HepG2 (cell line): ENCODE measurements at regions not wholly inside any gene's neighbourhood (a gene's known extent, or its start where the extent isn't known, plus 50 kb on each side); places are given as distances from the start of the nearest gene placed in this dataset.

Experiments
- ATAC-seq: fragments of 200-7000 bp; cut with Tn5 transposase; 3 replicates; pipeline ENCODE4 v1.9.1; 2020; ENCODE audit warnings: mild to moderate bottlenecking, moderate library complexity
- BruUV-seq: library from RNA; stranded (reverse); fragments of 400-500 nt; replicated peaks from 2 replicates; lab custom pipeline; 2021; lab: Mats Ljungman, UMichigan
- CTCF ChIA-PET: fragments of 300-600 bp; formaldehyde crosslinking; extraction: SDS; loops from one replicate; lab custom pipeline; 2021; ENCODE audit warnings: low total read pairs, inconsistent platforms, low intra/inter-chr PET ratio; lab: Yijun Ruan, JAX
- POLR2A ChIA-PET: fragments of 350-600 bp; sonication (Branson Sonifier 250); formaldehyde crosslinking; loops from one replicate; lab custom pipeline; 2020; ENCODE audit warnings: antibody characterized with exemption, inconsistent platforms; lab: Yijun Ruan, JAX
- DNase-seq: peaks from one replicate; pipeline ENCODE4 v3.0.0-alpha.2; 2015; ENCODE audit warnings: low spot score
- FAIRE-seq: peaks from 3 replicates; lab custom pipeline; 2011; peaks lifted over from hg19 to GRCh38; lab: Jason Lieb, UNC
- H2AFZ ChIP-seq: one replicate; pipeline ENCODE4 v1.6.1; 2011; ENCODE audit warnings: low read length, inconsistent platforms
- H3K27ac ChIP-seq: fragments of 300-600 bp; 3 replicates; pipeline ENCODE4 v1.8.0; 2011; ENCODE audit warnings: mixed run types, mild to moderate bottlenecking, mixed read lengths, low read length, inconsistent platforms; ENCODE audit not compliant: insufficient read depth; ENCODE audit errors: extremely low read length
- H3K27me3 ChIP-seq, 2 experiments: fragments of 200-600 bp in 1 of 2; 2 replicates in 1 of 2; 3 replicates in 1 of 2; pipeline versions ENCODE4 v1.6.0 to v1.8.0; 2011; ENCODE audit warnings: low read length in 2 of 2, mild to moderate bottlenecking in 2 of 2, moderate library complexity in 2 of 2, inconsistent platforms in 1 of 2; ENCODE audit not compliant: insufficient read depth in 2 of 2, control insufficient read depth in 1 of 2
- H3K36me3 ChIP-seq, 2 experiments: fragments of 200-600 bp in 1 of 2; replicated peaks in 1 of 2; 2 replicates in 1 of 2; 3 replicates in 1 of 2; pipeline versions ENCODE4 v1.5.1 to v1.8.0; 2011; ENCODE audit warnings: low read length in 2 of 2, inconsistent platforms in 1 of 2; ENCODE audit not compliant: insufficient read depth in 2 of 2, control insufficient read depth in 1 of 2
- H3K4me1 ChIP-seq: 2 replicates; pipeline ENCODE4 v1.5.1; 2012; ENCODE audit warnings: low read length, inconsistent platforms; ENCODE audit not compliant: insufficient read depth
- H3K4me2 ChIP-seq: 2 replicates; pipeline ENCODE4 v1.6.0; 2011; ENCODE audit warnings: low read depth, low read length, inconsistent platforms
- H3K4me3 ChIP-seq, 3 experiments: fragments of 200-600 bp in 1 of 3; sonication (generic), shearing (Covaris generic) in 1 of 3; replicated peaks in 1 of 3; 2 replicates each; pipeline ENCODE4 v1.5.1; 2011 to 2016; ENCODE audit warnings: low read length in 3 of 3, inconsistent platforms in 2 of 3, low read depth in 2 of 3, mild to moderate bottlenecking in 2 of 3, control low read depth in 1 of 3, mixed read lengths in 1 of 3; ENCODE audit not compliant: insufficient read depth in 1 of 3
- H3K79me2 ChIP-seq: one replicate; pipeline ENCODE4 v1.6.1; 2011; ENCODE audit warnings: low read length, inconsistent platforms; ENCODE audit not compliant: insufficient read depth
- H3K9ac ChIP-seq: 2 replicates; pipeline ENCODE4 v1.6.0; 2011; ENCODE audit warnings: mild to moderate bottlenecking, low read depth, low read length, inconsistent platforms; ENCODE audit not compliant: insufficient read depth
- H3K9me3 ChIP-seq: 2 replicates; pipeline ENCODE4 v1.5.1; 2012; ENCODE audit warnings: mild to moderate bottlenecking, low read length
- H4K20me1 ChIP-seq: 2 replicates; pipeline ENCODE4 v1.6.0; 2011; ENCODE audit warnings: inconsistent platforms, mild to moderate bottlenecking, low read length, moderate library complexity; ENCODE audit not compliant: insufficient read depth
- CBFB ChIP-seq: sonication (generic); formaldehyde crosslinking; IDR thresholded peaks from 2 replicates; pipeline ENCODE4 v1.4.0; 2020; ENCODE audit warnings: missing genetic modification reagents
- HES4 ChIP-seq: sonication (generic); formaldehyde crosslinking; IDR thresholded peaks from 2 replicates; pipeline ENCODE4 v1.9.0; 2021; ENCODE audit warnings: mild to moderate bottlenecking, missing genetic modification reagents, borderline replicate concordance
- KDM1A ChIP-seq: IDR thresholded peaks from 2 replicates; pipeline ENCODE4 v1.6.1; 2016; ENCODE audit warnings: missing compliant biosample characterization
- KDM3A ChIP-seq: IDR thresholded peaks from 2 replicates; pipeline ENCODE4 v1.6.1; 2018; ENCODE audit warnings: low read depth, missing compliant biosample characterization
- LCORL ChIP-seq, 2 experiments: fragments of 450-650 bp in 1 of 2; sonication (generic) in 1 of 2; formaldehyde crosslinking in 1 of 2; IDR thresholded peaks; 2 replicates each; pipeline versions ENCODE4 v1.5.0 to v1.6.1; 2017 to 2020; ENCODE audit warnings: antibody characterized with exemption in 1 of 2, missing genetic modification reagents in 1 of 2
- MXD4 ChIP-seq: IDR thresholded peaks from 2 replicates; pipeline ENCODE4 v1.6.1; 2016; ENCODE audit warnings: mild to moderate bottlenecking, missing biosample characterization, missing genetic modification reagents
- NFE2L1 ChIP-seq: sonication (generic); formaldehyde crosslinking; IDR thresholded peaks from 2 replicates; pipeline ENCODE4 v1.4.0; 2020; ENCODE audit warnings: missing genetic modification reagents, mild to moderate bottlenecking, borderline replicate concordance
- RARG ChIP-seq: sonication (generic); formaldehyde crosslinking; IDR thresholded peaks from 2 replicates; pipeline ENCODE4 v1.4.0; 2020; ENCODE audit warnings: low read depth, mild to moderate bottlenecking, missing genetic modification reagents
- SETDB1 ChIP-seq: sonication (generic); formaldehyde crosslinking; IDR thresholded peaks from 2 replicates; pipeline ENCODE4 v1.5.1; 2020; ENCODE audit warnings: missing genetic modification reagents, mild to moderate bottlenecking, borderline replicate concordance
- ZFP82 ChIP-seq: sonication (generic); formaldehyde crosslinking; IDR thresholded peaks from 2 replicates; pipeline ENCODE4 v1.5.1; 2020; ENCODE audit warnings: mild to moderate bottlenecking, missing genetic modification reagents, borderline replicate concordance
- ZFP90 ChIP-seq: sonication (generic); formaldehyde crosslinking; IDR thresholded peaks from 2 replicates; pipeline ENCODE4 v1.8.0; 2022; ENCODE audit warnings: missing genetic modification reagents, mild to moderate bottlenecking, inconsistent platforms, borderline replicate concordance
- ZNF235 ChIP-seq: sonication (generic); formaldehyde crosslinking; IDR thresholded peaks from 2 replicates; pipeline ENCODE4 v1.8.1; 2023; ENCODE audit warnings: mild to moderate bottlenecking, missing genetic modification reagents, borderline replicate concordance
- ZNF326 ChIP-seq: sonication (generic); formaldehyde crosslinking; IDR thresholded peaks from 2 replicates; pipeline ENCODE4 v1.4.0; 2020; ENCODE audit warnings: missing genetic modification reagents, borderline replicate concordance
- ZNF333 ChIP-seq: sonication (generic); formaldehyde crosslinking; IDR thresholded peaks from 2 replicates; pipeline ENCODE4 v1.4.0; 2020; ENCODE audit warnings: mild to moderate bottlenecking, missing genetic modification reagents, borderline replicate concordance
- ZNF34 ChIP-seq: sonication (generic); formaldehyde crosslinking; IDR thresholded peaks from 2 replicates; pipeline ENCODE4 v1.4.0; 2020; ENCODE audit warnings: mild to moderate bottlenecking, missing genetic modification reagents, borderline replicate concordance
- ZNF510 ChIP-seq: sonication (generic); formaldehyde crosslinking; IDR thresholded peaks from 2 replicates; pipeline ENCODE4 v1.4.0; 2020; ENCODE audit warnings: low read depth, mild to moderate bottlenecking, missing genetic modification reagents
- ZNF558 ChIP-seq: sonication (generic); formaldehyde crosslinking; IDR thresholded peaks from 2 replicates; pipeline ENCODE4 v1.9.0; 2022; ENCODE audit warnings: mild to moderate bottlenecking, missing genetic modification reagents, borderline replicate concordance
- ZNF883 ChIP-seq: sonication (generic); formaldehyde crosslinking; IDR thresholded peaks from 2 replicates; pipeline ENCODE4 v1.5.1; 2020; ENCODE audit warnings: mild to moderate bottlenecking, missing genetic modification reagents; ENCODE audit errors: not compliant biosample characterization
- WGBS: methylation state at CpG from one replicate; pipeline ENCODE4 v1.1.6; 2017; ENCODE audit warnings: low lambda C conversion rate; 5-methylcytosine and 5-hydroxymethylcytosine counted together
- in situ Hi-C: cut with HindIII; loops from 2 replicates; pipeline ENCODE4 v1.10.0; 2017; ENCODE audit warnings: low pct_unique_long_range_greater_than_20kb; ENCODE audit not compliant: extremely low pct_ligation_motif_present
- intact Hi-C: fragments of 100-400 bp; cut with micrococcal nuclease; formaldehyde crosslinking; loops from one replicate; pipeline ENCODE4 v1.10.0; 2022; ENCODE audit not compliant: unreplicated experiment
- TF ChIP-seq, protein P1 (sequence below): sonication (generic); formaldehyde crosslinking; IDR thresholded peaks from 2 replicates; pipeline ENCODE4 v1.4.0; 2020; ENCODE audit warnings: missing genetic modification reagents, borderline replicate concordance
- TF ChIP-seq, protein P2 (sequence below): sonication (generic); formaldehyde crosslinking; IDR thresholded peaks from 2 replicates; pipeline ENCODE4 v1.5.1; 2020; ENCODE audit warnings: missing genetic modification reagents, mild to moderate bottlenecking, borderline replicate concordance

DNA sequence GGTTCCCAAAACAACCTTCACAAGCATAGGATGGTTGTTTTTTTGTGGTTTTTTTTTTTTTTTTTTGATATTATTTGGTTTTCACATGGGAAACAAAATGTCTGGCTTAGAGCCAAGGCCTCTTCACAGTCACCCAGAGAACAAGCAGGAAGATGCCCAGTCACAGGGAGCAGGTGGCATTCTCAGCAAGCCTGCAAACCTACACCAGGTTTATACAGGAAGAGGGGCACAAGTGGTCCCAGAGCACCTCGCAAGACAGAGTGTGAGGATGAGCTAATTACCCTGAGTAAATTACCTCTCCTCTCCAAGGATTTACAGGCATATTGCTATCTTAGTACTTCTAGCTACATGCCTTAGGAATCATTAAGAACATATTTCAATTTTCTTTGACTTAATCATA, 1375.6 kb downstream of the EFNB2 start (continued):
- TF ChIP-seq ZNF558 (CRISPR knock-in tag), result no peak
- TF ChIP-seq ZNF333 (CRISPR knock-in tag), result no peak
- TF ChIP-seq ZFP90 (CRISPR knock-in tag), result no peak
- TF ChIP-seq ZNF510 (CRISPR knock-in tag), result no peak

DNA sequence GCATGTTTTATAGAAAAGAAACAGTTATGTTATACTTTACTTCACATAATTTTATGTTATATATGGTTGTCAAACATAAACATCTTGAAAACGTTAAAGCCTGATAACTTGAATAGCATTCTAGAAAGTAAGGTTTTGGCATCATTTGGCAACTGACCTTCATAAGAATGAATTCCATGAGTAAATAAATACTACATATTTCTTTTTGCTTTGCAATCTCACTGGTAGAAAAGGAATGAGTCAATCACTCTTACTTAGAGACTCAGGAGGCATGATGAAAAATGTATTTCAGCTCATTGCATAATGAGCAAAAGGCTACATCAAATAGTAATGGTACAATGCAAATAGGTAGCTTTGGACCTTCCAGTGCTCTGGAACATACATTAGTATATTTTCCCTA, 1381.9 kb downstream of the EFNB2 start:
- no peak for TF ChIP-seq KDM3A (CRISPR knock-in tag)
- no peak for TF ChIP-seq ZNF34 (CRISPR knock-in tag)
- TF ChIP-seq, protein P1, sequence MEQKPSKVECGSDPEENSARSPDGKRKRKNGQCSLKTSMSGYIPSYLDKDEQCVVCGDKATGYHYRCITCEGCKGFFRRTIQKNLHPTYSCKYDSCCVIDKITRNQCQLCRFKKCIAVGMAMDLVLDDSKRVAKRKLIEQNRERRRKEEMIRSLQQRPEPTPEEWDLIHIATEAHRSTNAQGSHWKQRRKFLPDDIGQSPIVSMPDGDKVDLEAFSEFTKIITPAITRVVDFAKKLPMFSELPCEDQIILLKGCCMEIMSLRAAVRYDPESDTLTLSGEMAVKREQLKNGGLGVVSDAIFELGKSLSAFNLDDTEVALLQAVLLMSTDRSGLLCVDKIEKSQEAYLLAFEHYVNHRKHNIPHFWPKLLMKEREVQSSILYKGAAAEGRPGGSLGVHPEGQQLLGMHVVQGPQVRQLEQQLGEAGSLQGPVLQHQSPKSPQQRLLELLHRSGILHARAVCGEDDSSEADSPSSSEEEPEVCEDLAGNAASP (CRISPR knock-in tag), result no peak
- TF ChIP-seq, protein P2, sequence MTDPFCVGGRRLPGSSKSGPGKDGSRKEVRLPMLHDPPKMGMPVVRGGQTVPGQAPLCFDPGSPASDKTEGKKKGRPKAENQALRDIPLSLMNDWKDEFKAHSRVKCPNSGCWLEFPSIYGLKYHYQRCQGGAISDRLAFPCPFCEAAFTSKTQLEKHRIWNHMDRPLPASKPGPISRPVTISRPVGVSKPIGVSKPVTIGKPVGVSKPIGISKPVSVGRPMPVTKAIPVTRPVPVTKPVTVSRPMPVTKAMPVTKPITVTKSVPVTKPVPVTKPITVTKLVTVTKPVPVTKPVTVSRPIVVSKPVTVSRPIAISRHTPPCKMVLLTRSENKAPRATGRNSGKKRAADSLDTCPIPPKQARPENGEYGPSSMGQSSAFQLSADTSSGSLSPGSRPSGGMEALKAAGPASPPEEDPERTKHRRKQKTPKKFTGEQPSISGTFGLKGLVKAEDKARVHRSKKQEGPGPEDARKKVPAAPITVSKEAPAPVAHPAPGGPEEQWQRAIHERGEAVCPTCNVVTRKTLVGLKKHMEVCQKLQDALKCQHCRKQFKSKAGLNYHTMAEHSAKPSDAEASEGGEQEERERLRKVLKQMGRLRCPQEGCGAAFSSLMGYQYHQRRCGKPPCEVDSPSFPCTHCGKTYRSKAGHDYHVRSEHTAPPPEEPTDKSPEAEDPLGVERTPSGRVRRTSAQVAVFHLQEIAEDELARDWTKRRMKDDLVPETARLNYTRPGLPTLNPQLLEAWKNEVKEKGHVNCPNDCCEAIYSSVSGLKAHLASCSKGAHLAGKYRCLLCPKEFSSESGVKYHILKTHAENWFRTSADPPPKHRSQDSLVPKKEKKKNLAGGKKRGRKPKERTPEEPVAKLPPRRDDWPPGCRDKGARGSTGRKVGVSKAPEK (CRISPR knock-in tag), result no peak
- TF ChIP-seq ZNF326 (CRISPR knock-in tag), result no peak
- TF ChIP-seq LCORL (IDR thresholded peaks at IDR 0.05), result no peak
- no peak for TF ChIP-seq LCORL (CRISPR knock-in tag; IDR thresholded peaks at IDR 0.05)
- no peak for TF ChIP-seq HES4
- TF ChIP-seq ZNF235 (CRISPR knock-in tag), result no peak
- TF ChIP-seq CBFB (CRISPR knock-in tag), result no peak
- no peak for TF ChIP-seq ZNF883 (CRISPR knock-in tag)
- no peak for TF ChIP-seq RARG (CRISPR knock-in tag)
- no peak for TF ChIP-seq NFE2L1 (CRISPR knock-in tag)
- TF ChIP-seq SETDB1, result no peak
- no peak for TF ChIP-seq ZFP82 (CRISPR knock-in tag)
- TF ChIP-seq MXD4 (CRISPR knock-in tag), result no peak
- TF ChIP-seq KDM1A (CRISPR knock-in tag), result no peak
- Histone ChIP-seq H3K4me2 (no peak overlapping the region), H4K20me1 (no peaks in the 10 kb centered on the region), H3K4me1 (no peaks in the 10 kb centered on the region), H2AFZ (no peak overlapping the region), H3K4me3 (no peak overlapping the region), H3K79me2 (no peaks in the 10 kb centered on the region), H3K9ac (no peak overlapping the region), H3K27me3 (no peaks in the 10 kb centered on the region), H3K27ac (no peak overlapping the region), H3K36me3 (no peaks in the 10 kb centered on the region), H3K9me3 (peaks cover 26% of the 10 kb centered on the region)
- FAIRE-seq (no peak), ATAC-seq (no peak), DNase-seq (no peak)
- 4% methylated on average over 1 of the region's 1 CpG for WGBS
- in situ Hi-C loops (no loop called here), intact Hi-C loops (no loop called here)
- ChIA-PET CTCF (no interaction called here), POLR2A (no interaction called here)
- BruUV-seq, result no TSS peak
